ENCODE measurements at regions not wholly inside any gene's neighbourhood (a gene's known extent, or its start where the extent isn't known, plus 50 kb on each side); places are given as distances from the start of the nearest gene placed in this dataset.

DNA sequence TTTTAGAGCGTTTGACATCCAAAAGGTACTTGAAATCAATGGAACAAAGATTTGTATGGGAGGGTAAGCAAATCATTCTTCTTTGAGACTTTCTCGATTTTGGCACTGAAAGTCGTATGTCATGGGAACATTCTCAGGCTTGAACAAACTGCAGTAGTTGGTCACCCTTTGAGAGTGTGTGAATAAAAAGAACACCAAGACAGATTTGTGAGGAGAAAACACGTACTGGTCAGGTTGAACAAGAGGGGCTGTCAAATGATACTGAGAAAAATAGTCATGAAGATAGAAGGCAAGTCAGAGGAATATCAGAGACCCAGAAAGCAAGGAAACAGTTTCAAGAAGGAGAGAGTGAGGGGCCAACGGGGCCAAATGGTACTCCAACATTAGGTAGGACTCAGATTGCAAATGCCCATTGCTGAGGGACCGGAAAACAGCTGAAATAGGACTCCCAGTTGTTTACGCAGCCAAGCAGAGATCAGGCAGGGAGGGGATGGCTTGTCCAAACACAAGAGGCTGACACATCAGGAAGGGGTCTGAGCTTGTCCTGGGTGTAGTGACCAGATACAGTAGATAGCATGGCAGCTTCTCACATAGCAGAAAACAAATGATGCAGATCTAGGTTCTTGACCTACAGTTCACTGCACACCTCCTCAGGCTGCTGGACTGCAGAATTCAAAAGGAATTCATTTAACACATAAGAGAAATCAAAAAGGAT, 74.5 kb upstream of the MYOCD start:
- H3K18ac ChIP-seq (ENCODE audit: low read length): no peak overlapping the region
- no peak overlapping the region for H2BK5ac ChIP-seq (ENCODE audit: low read length)
- no peak overlapping the region for H2BK12ac ChIP-seq (ENCODE audit: low read length)
- no peak overlapping the region for H3K23ac ChIP-seq (ENCODE audit: low read depth, low read length, poor library complexity)
- no peak overlapping the region for H2AFZ ChIP-seq (ENCODE audit: low read length)
- H3K27ac ChIP-seq (replicated peaks; ENCODE audit: low read length): no peak overlapping the region
- no peaks in the 10 kb centered on the region for H3K27me3 ChIP-seq (ENCODE audit: control insufficient read depth in 3 of 3, insufficient read depth in 3 of 3, low read depth in 1 of 3, low read length in 3 of 3)
- H4K91ac ChIP-seq (ENCODE audit: low read depth, low read length, poor library complexity): no peak overlapping the region
- H2BK120ac ChIP-seq (ENCODE audit: low read depth, low read length): no peak overlapping the region
- no peak for DNase-seq (ENCODE audit: low spot score)
- no peak overlapping the region for H3K4me2 ChIP-seq (ENCODE audit: insufficient read depth, low read length, poor library complexity, severe bottlenecking)
- no peak overlapping the region for H3K14ac ChIP-seq (ENCODE audit: low read length)
- H2AK5ac ChIP-seq (ENCODE audit: low read depth, low read length): no peak overlapping the region
- H4K8ac ChIP-seq (ENCODE audit: low read depth, low read length): no peak overlapping the region
- no peak overlapping the region for H3K4ac ChIP-seq (ENCODE audit: low read length)
- H3K9me3 ChIP-seq (replicated peaks in 1 of 2; ENCODE audit: control insufficient read depth in 2 of 2, insufficient read depth in 1 of 2, low read depth in 1 of 2, low read length in 2 of 2): no peaks in the 10 kb centered on the region
- H3K4me3 ChIP-seq (ENCODE audit: low read length in 2 of 2): no peak overlapping the region
- H2BK15ac ChIP-seq (ENCODE audit: low read length): no peak overlapping the region
- no CpG with 5 or more reads among the region's 7 CpGs for WGBS, 2 donors (ENCODE audit: extremely low coverage in 2 of 2, insufficient read length in 2 of 2, insufficient replicate concordance in 1 of 2)
- H3K36me3 ChIP-seq (replicated peaks in 1 of 2; ENCODE audit: control insufficient read depth in 2 of 2, insufficient read depth in 2 of 2, low read length in 2 of 2): no peaks in the 10 kb centered on the region
- H3K9ac ChIP-seq (ENCODE audit: low read depth, low read length, poor library complexity): no peak overlapping the region
- H3K79me1 ChIP-seq (ENCODE audit: low read depth, low read length): no peaks in the 10 kb centered on the region
- no peaks in the 10 kb centered on the region for H3K4me1 ChIP-seq (ENCODE audit: control insufficient read depth in 2 of 2, insufficient read depth in 1 of 2, low read depth in 1 of 2, low read length in 2 of 2)

DNA sequence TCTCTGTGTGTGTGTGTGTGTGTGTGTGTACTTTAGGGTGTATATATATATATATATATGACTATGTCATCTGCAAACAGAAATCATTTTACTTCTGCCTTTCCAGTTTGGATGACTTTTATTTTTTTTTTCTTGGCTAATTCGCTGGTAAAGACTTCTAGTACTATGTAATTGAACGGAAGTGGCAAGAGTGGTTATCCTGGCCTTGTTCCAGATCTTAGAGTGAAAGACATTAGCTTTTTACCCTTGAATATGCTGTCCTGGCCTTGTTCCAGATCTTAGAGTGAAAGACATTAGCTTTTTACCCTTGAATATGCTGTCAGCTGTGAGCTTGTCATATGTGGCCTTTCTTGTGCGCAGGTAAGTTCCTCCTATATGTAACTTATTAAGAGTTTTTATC, 72.7 kb upstream of the MYOCD start:
- H3K27ac ChIP-seq (replicated peaks; ENCODE audit: low read length): no peak overlapping the region
- H3K4me1 ChIP-seq (ENCODE audit: control insufficient read depth in 2 of 2, insufficient read depth in 1 of 2, low read depth in 1 of 2, low read length in 2 of 2): no peaks in the 10 kb centered on the region
- H2BK120ac ChIP-seq (ENCODE audit: low read depth, low read length): no peak overlapping the region
- H3K23ac ChIP-seq (ENCODE audit: low read depth, low read length, poor library complexity): no peak overlapping the region
- no peak overlapping the region for H2BK12ac ChIP-seq (ENCODE audit: low read length)
- H2AFZ ChIP-seq (ENCODE audit: low read length): no peak overlapping the region
- H3K4me3 ChIP-seq (ENCODE audit: low read length in 2 of 2): no peak overlapping the region
- no peak overlapping the region for H3K4me2 ChIP-seq (ENCODE audit: insufficient read depth, low read length, poor library complexity, severe bottlenecking)
- no CpG with 5 or more reads among the region's 3 CpGs for WGBS, 2 donors (ENCODE audit: extremely low coverage in 2 of 2, insufficient read length in 2 of 2, insufficient replicate concordance in 1 of 2)
- no peak overlapping the region for H3K9ac ChIP-seq (ENCODE audit: low read depth, low read length, poor library complexity)
- no peak overlapping the region for H3K4ac ChIP-seq (ENCODE audit: low read length)
- no peaks in the 10 kb centered on the region for H3K27me3 ChIP-seq (ENCODE audit: control insufficient read depth in 3 of 3, insufficient read depth in 3 of 3, low read depth in 1 of 3, low read length in 3 of 3)
- H2BK5ac ChIP-seq (ENCODE audit: low read length): no peak overlapping the region
- H4K91ac ChIP-seq (ENCODE audit: low read depth, low read length, poor library complexity): no peak overlapping the region
- H3K79me1 ChIP-seq (ENCODE audit: low read depth, low read length): no peaks in the 10 kb centered on the region
- H2BK15ac ChIP-seq (ENCODE audit: low read length): no peak overlapping the region
- DNase-seq (ENCODE audit: low spot score): no peak
- no peaks in the 10 kb centered on the region for H3K36me3 ChIP-seq (replicated peaks in 1 of 2; ENCODE audit: control insufficient read depth in 2 of 2, insufficient read depth in 2 of 2, low read length in 2 of 2)
- H3K14ac ChIP-seq (ENCODE audit: low read length): no peak overlapping the region
- H2AK5ac ChIP-seq (ENCODE audit: low read depth, low read length): no peak overlapping the region
- no peak overlapping the region for H4K8ac ChIP-seq (ENCODE audit: low read depth, low read length)
- H3K18ac ChIP-seq (ENCODE audit: low read length): no peak overlapping the region
- no peaks in the 10 kb centered on the region for H3K9me3 ChIP-seq (replicated peaks in 1 of 2; ENCODE audit: control insufficient read depth in 2 of 2, insufficient read depth in 1 of 2, low read depth in 1 of 2, low read length in 2 of 2)

DNA sequence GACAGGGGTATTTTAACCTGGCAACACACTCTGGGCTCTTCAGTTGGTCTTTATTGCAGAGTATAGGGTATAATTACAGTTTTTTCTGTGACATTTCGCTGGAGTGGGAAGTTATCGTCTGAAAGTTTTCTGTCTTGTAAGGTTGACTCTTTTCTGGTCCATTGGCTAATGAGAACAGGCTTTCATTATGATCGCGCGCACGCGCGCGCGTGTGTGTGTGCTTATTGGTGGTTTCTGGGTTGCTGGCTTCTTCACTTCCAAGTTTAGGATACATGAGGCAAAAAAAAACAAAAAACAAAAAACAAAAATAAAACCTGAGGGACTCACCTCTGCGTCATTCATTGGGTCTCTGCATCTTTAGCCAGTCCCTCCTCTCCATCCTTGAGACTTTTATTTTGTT, 68.7 kb upstream of the MYOCD start:
- no peak overlapping the region for H2BK120ac ChIP-seq (ENCODE audit: low read depth, low read length)
- no peaks in the 10 kb centered on the region for H3K9me3 ChIP-seq (replicated peaks in 1 of 2; ENCODE audit: control insufficient read depth in 2 of 2, insufficient read depth in 1 of 2, low read depth in 1 of 2, low read length in 2 of 2)
- H3K9ac ChIP-seq (ENCODE audit: low read depth, low read length, poor library complexity): no peak overlapping the region
- H3K4ac ChIP-seq (ENCODE audit: low read length): no peak overlapping the region
- no peak overlapping the region for H3K27ac ChIP-seq (replicated peaks; ENCODE audit: low read length)
- no peak overlapping the region for H2BK12ac ChIP-seq (ENCODE audit: low read length)
- no peak overlapping the region for H4K91ac ChIP-seq (ENCODE audit: low read depth, low read length, poor library complexity)
- no peak for DNase-seq (ENCODE audit: low spot score)
- no peak overlapping the region for H2AK5ac ChIP-seq (ENCODE audit: low read depth, low read length)
- no CpG with 5 or more reads among the region's 11 CpGs for WGBS, 2 donors (ENCODE audit: extremely low coverage in 2 of 2, insufficient read length in 2 of 2, insufficient replicate concordance in 1 of 2)
- no peaks in the 10 kb centered on the region for H3K4me1 ChIP-seq (ENCODE audit: control insufficient read depth in 2 of 2, insufficient read depth in 1 of 2, low read depth in 1 of 2, low read length in 2 of 2)
- no peaks in the 10 kb centered on the region for H3K79me1 ChIP-seq (ENCODE audit: low read depth, low read length)
- no peak overlapping the region for H2AFZ ChIP-seq (ENCODE audit: low read length)
- no peak overlapping the region for H3K4me2 ChIP-seq (ENCODE audit: insufficient read depth, low read length, poor library complexity, severe bottlenecking)
- no peak overlapping the region for H3K14ac ChIP-seq (ENCODE audit: low read length)
- H3K4me3 ChIP-seq (ENCODE audit: low read length in 2 of 2): no peak overlapping the region
- peaks cover 0 to 4% (median 0%) of the 10 kb centered on the region in 3 experiments for H3K27me3 ChIP-seq (ENCODE audit: control insufficient read depth in 3 of 3, insufficient read depth in 3 of 3, low read depth in 1 of 3, low read length in 3 of 3)
- no peak overlapping the region for H2BK5ac ChIP-seq (ENCODE audit: low read length)
- H3K36me3 ChIP-seq (replicated peaks in 1 of 2; ENCODE audit: control insufficient read depth in 2 of 2, insufficient read depth in 2 of 2, low read length in 2 of 2): no peaks in the 10 kb centered on the region
- H3K18ac ChIP-seq (ENCODE audit: low read length): no peak overlapping the region
- no peak overlapping the region for H2BK15ac ChIP-seq (ENCODE audit: low read length)
- no peak overlapping the region for H4K8ac ChIP-seq (ENCODE audit: low read depth, low read length)
- H3K23ac ChIP-seq (ENCODE audit: low read depth, low read length, poor library complexity): no peak overlapping the region

DNA sequence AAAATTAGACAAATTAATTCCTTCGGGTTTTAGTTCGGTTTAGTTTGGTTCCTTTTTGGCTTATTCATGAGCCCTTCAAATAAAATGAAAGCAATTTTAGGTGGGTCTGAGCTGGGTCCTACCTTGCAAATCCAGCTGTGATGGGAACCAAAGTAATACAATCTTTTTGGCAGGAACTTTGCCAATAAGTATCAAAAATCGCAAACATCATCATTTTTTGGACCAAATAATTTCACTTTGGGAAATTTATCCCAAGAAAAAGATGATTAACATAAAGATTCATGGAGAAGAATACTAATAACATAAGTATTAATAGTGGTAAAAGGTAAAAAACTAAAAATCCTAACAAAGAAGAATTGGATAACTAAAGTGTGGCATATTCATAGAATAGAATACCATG, 67.8 kb upstream of the MYOCD start:
- Histone ChIP-seq H3K23ac (ENCODE audit: low read depth, low read length, poor library complexity) (no peak overlapping the region), H3K9ac (ENCODE audit: low read depth, low read length, poor library complexity) (no peak overlapping the region), H2BK120ac (ENCODE audit: low read depth, low read length) (no peak overlapping the region), H2AFZ (ENCODE audit: low read length) (no peak overlapping the region), H3K27ac (replicated peaks; ENCODE audit: low read length) (no peak overlapping the region), H3K9me3 (replicated peaks in 1 of 2; ENCODE audit: control insufficient read depth in 2 of 2, insufficient read depth in 1 of 2, low read depth in 1 of 2, low read length in 2 of 2) (no peaks in the 10 kb centered on the region), H2BK5ac (ENCODE audit: low read length) (no peak overlapping the region), H3K14ac (ENCODE audit: low read length) (no peak overlapping the region), H3K79me1 (ENCODE audit: low read depth, low read length) (no peaks in the 10 kb centered on the region), H4K91ac (ENCODE audit: low read depth, low read length, poor library complexity) (no peak overlapping the region), H3K36me3 (replicated peaks in 1 of 2; ENCODE audit: control insufficient read depth in 2 of 2, insufficient read depth in 2 of 2, low read length in 2 of 2) (no peaks in the 10 kb centered on the region), H3K4me2 (ENCODE audit: insufficient read depth, low read length, poor library complexity, severe bottlenecking) (no peak overlapping the region), H3K18ac (ENCODE audit: low read length) (no peak overlapping the region), H3K4ac (ENCODE audit: low read length) (no peak overlapping the region), H2BK12ac (ENCODE audit: low read length) (no peak overlapping the region), H2BK15ac (ENCODE audit: low read length) (no peak overlapping the region), H2AK5ac (ENCODE audit: low read depth, low read length) (no peak overlapping the region), H4K8ac (ENCODE audit: low read depth, low read length) (no peak overlapping the region), H3K4me3 (ENCODE audit: low read length in 2 of 2) (no peak overlapping the region), H3K4me1 (ENCODE audit: control insufficient read depth in 2 of 2, insufficient read depth in 1 of 2, low read depth in 1 of 2, low read length in 2 of 2) (no peaks in the 10 kb centered on the region), H3K27me3 (ENCODE audit: control insufficient read depth in 3 of 3, insufficient read depth in 3 of 3, low read depth in 1 of 3, low read length in 3 of 3) (peaks cover 0 to 4% (median 0%) of the 10 kb centered on the region in 3 experiments)
- DNase-seq (ENCODE audit: low spot score): no peak
- no CpG with 5 or more reads among the region's 3 CpGs for WGBS, 2 donors (ENCODE audit: extremely low coverage in 2 of 2, insufficient read length in 2 of 2, insufficient replicate concordance in 1 of 2)
